ENCODE measurements at regions not wholly inside any gene's neighbourhood (a gene's known extent, or its start where the extent isn't known, plus 50 kb on each side); places are given as distances from the start of the nearest gene placed in this dataset.

- TF ChIP-seq, protein P1, sequence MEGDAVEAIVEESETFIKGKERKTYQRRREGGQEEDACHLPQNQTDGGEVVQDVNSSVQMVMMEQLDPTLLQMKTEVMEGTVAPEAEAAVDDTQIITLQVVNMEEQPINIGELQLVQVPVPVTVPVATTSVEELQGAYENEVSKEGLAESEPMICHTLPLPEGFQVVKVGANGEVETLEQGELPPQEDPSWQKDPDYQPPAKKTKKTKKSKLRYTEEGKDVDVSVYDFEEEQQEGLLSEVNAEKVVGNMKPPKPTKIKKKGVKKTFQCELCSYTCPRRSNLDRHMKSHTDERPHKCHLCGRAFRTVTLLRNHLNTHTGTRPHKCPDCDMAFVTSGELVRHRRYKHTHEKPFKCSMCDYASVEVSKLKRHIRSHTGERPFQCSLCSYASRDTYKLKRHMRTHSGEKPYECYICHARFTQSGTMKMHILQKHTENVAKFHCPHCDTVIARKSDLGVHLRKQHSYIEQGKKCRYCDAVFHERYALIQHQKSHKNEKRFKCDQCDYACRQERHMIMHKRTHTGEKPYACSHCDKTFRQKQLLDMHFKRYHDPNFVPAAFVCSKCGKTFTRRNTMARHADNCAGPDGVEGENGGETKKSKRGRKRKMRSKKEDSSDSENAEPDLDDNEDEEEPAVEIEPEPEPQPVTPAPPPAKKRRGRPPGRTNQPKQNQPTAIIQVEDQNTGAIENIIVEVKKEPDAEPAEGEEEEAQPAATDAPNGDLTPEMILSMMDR (IDR thresholded peaks at IDR 0.05), result no peak
- TF ChIP-seq EZH2 (IDR thresholded peaks at IDR 0.05; ENCODE audit: borderline replicate concordance, insufficient read depth, low read depth, low read length, poor library complexity, severe bottlenecking), result no peak
Measured at GRCh38 chr1:213439703-213440102, 388.7 kb downstream of the RPS6KC1 start.

All from B cell (primary cell).